Testis (tissue), 2 donors: ENCODE measurements at regions not wholly inside any gene's neighbourhood (a gene's known extent, or its start where the extent isn't known, plus 50 kb on each side); places are given as distances from the start of the nearest gene placed in this dataset.

ENCODE experiments used
- CTCF ChIP-seq, 3 experiments: fragments of 450-650 bp in 2 of 3; fragments of 200-600 bp in 1 of 3; sonication (generic) in 1 of 3; IDR thresholded peaks; one replicate each; pipeline ENCODE4 v1.5.1; 2016 to 2019; ENCODE audit warnings: antibody characterized with exemption in 3 of 3, mild to moderate bottlenecking in 2 of 3, moderate library complexity in 1 of 3
- POLR2A ChIP-seq: fragments of 450-650 bp; IDR thresholded peaks from one replicate; pipeline ENCODE4 v1.6.1; 2017; ENCODE audit warnings: antibody characterized with exemption, mild to moderate bottlenecking, moderate library complexity

- TF ChIP-seq CTCF (IDR thresholded peaks at IDR 0.05) (no peak), POLR2A (no peak)
Observed at GRCh38 chr11:128103278-128103873, 484.0 kb downstream of the ETS1 start.
